Natural killer cell (primary cell): ENCODE measurements at regions not wholly inside any gene's neighbourhood (a gene's known extent, or its start where the extent isn't known, plus 50 kb on each side); places are given as distances from the start of the nearest gene placed in this dataset.

Source experiments
- ATAC-seq, 3 donors: fragments of 150-1000 bp in 2 of 3; fragments of 200-7000 bp in 1 of 3; cut with Tn5 transposase; 1 replicate in 1 of 3; 2 replicates in 2 of 3; pipeline ENCODE4 v1.10.0; 2021; ENCODE audit warnings: mild to moderate bottlenecking in 2 of 3, moderate library complexity in 2 of 3
- DNase-seq, 2 donors: peaks; one replicate each; pipeline versions ENCODE4 v3.0.0 to v3.0.0-alpha.2; 2013 to 2021; ENCODE audit warnings: mixed read lengths in 1 of 2
- H3K27ac ChIP-seq: one replicate; pipeline ENCODE4 v1.5.1; 2013; ENCODE audit warnings: mild to moderate bottlenecking, low read length
- H3K27me3 ChIP-seq: one replicate; pipeline ENCODE4 v1.6.1; 2013; ENCODE audit warnings: low read length; ENCODE audit not compliant: control insufficient read depth, insufficient read depth
- H3K36me3 ChIP-seq: one replicate; pipeline ENCODE4 v1.6.1; 2013; ENCODE audit warnings: low read length; ENCODE audit not compliant: control insufficient read depth, insufficient read depth
- H3K4me1 ChIP-seq: one replicate; pipeline ENCODE4 v1.6.1; 2013; ENCODE audit warnings: low read length; ENCODE audit not compliant: control insufficient read depth, insufficient read depth
- H3K4me3 ChIP-seq: one replicate; pipeline ENCODE4 v1.5.1; 2013; ENCODE audit warnings: low read length
- H3K9me3 ChIP-seq: one replicate; pipeline ENCODE4 v1.6.1; 2013; ENCODE audit warnings: low read length; ENCODE audit not compliant: control insufficient read depth, insufficient read depth
- H3K27ac Mint-ChIP-seq, 2 donors: one replicate each; pipeline ENCODE4 v1.8.0; 2022; ENCODE audit warnings: mild to moderate bottlenecking in 2 of 2, mixed read lengths in 2 of 2, moderate library complexity in 1 of 2
- H3K27me3 Mint-ChIP-seq, 2 donors: one replicate each; pipeline ENCODE4 v1.8.0; 2022; ENCODE audit warnings: low read depth in 2 of 2, mixed read lengths in 2 of 2
- H3K36me3 Mint-ChIP-seq: one replicate; pipeline ENCODE4 v1.8.0; 2022; ENCODE audit warnings: mixed read lengths
- H3K4me1 Mint-ChIP-seq, 2 donors: one replicate each; pipeline ENCODE4 v1.8.0; 2022; ENCODE audit warnings: mixed read lengths in 2 of 2
- H3K4me3 Mint-ChIP-seq: one replicate; pipeline ENCODE4 v1.8.0; 2022; ENCODE audit warnings: mild to moderate bottlenecking, moderate library complexity, mixed read lengths
- H3K9me3 Mint-ChIP-seq, 2 donors: one replicate each; pipeline ENCODE4 v1.8.0; 2022; ENCODE audit warnings: mixed read lengths in 2 of 2
- WGBS: methylation state at CpG from one replicate; pipeline ENCODE4 v1.1.7; 2013; ENCODE audit warnings: missing lambda C conversion rate; ENCODE audit not compliant: insufficient coverage; 5-methylcytosine and 5-hydroxymethylcytosine counted together
- intact Hi-C: fragments of 100-400 bp; cut with micrococcal nuclease; formaldehyde crosslinking; loops from one replicate; pipeline ENCODE4 v1.14.2; 2022
- TF ChIP-seq, protein P1 (sequence below): fragments of 200-600 bp; IDR thresholded peaks from one replicate; pipeline ENCODE4 v1.8.0; 2022; ENCODE audit warnings: antibody characterized with exemption

GRCh38 chr1:209370241-209370995 is 213.1 kb upstream of the CAMK1G start:
- no peaks in the 10 kb centered on the region for H3K36me3 Mint-ChIP-seq
- no peak for ATAC-seq
- no peaks in the 10 kb centered on the region for H3K4me1 ChIP-seq
- 94% methylated on average over 6 of the region's 6 CpGs for WGBS
- no peak overlapping the region for H3K27ac Mint-ChIP-seq
- H3K27me3 Mint-ChIP-seq = peaks cover 0 to 20% of the 10 kb centered on the region in 2 donors
- DNase-seq = no peak
- H3K4me3 Mint-ChIP-seq = no peak overlapping the region
- H3K9me3 ChIP-seq = no peaks in the 10 kb centered on the region
- H3K9me3 Mint-ChIP-seq = peaks cover 0 to 4% of the 10 kb centered on the region in 2 donors
- no peaks in the 10 kb centered on the region for H3K27me3 ChIP-seq
- H3K27ac ChIP-seq = no peak overlapping the region
- H3K4me3 ChIP-seq = no peak overlapping the region
- intact Hi-C loops = no loop called here
- no peaks in the 10 kb centered on the region for H3K4me1 Mint-ChIP-seq
- no peaks in the 10 kb centered on the region for H3K36me3 ChIP-seq
- TF ChIP-seq, protein P1, sequence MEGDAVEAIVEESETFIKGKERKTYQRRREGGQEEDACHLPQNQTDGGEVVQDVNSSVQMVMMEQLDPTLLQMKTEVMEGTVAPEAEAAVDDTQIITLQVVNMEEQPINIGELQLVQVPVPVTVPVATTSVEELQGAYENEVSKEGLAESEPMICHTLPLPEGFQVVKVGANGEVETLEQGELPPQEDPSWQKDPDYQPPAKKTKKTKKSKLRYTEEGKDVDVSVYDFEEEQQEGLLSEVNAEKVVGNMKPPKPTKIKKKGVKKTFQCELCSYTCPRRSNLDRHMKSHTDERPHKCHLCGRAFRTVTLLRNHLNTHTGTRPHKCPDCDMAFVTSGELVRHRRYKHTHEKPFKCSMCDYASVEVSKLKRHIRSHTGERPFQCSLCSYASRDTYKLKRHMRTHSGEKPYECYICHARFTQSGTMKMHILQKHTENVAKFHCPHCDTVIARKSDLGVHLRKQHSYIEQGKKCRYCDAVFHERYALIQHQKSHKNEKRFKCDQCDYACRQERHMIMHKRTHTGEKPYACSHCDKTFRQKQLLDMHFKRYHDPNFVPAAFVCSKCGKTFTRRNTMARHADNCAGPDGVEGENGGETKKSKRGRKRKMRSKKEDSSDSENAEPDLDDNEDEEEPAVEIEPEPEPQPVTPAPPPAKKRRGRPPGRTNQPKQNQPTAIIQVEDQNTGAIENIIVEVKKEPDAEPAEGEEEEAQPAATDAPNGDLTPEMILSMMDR = no peak

DNA sequence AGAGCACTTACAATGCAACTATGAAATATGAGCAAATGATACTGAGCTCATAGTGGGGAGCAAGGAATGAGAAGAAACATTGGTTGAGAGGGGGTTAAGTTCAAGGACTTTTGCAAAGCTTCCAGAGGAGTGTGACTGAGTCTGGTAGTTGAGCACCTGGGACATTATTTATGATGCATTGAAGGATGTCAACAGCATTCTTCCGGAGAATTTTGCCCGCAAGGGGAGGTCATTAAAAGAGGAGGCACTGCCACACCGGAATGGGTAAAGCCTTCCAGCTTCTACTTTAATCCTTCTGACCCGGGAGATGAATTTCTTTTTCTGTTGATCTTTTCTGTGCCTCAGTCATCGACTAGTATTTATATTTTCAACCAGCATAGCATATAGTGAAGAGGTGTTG is 208.4 kb upstream of the CAMK1G start:
- Mint-ChIP-seq H3K27ac (no peak overlapping the region), H3K36me3 (no peaks in the 10 kb centered on the region), H3K4me3 (no peak overlapping the region), H3K4me1 (no peaks in the 10 kb centered on the region), H3K9me3 (peaks cover 0 to 4% of the 10 kb centered on the region in 2 donors), H3K27me3 (peaks cover 3 to 17% of the 10 kb centered on the region in 2 donors)
- no peaks in the 10 kb centered on the region for H3K27me3 ChIP-seq
- H3K27ac ChIP-seq = no peak overlapping the region
- WGBS = 76% methylated on average over 3 of the region's 5 CpGs
- no peaks in the 10 kb centered on the region for H3K36me3 ChIP-seq
- ATAC-seq (no peak), DNase-seq (no peak)
- TF ChIP-seq, protein P1 = no peak
- H3K9me3 ChIP-seq = no peaks in the 10 kb centered on the region
- intact Hi-C loops = no loop called here
- no peak overlapping the region for H3K4me3 ChIP-seq
- no peaks in the 10 kb centered on the region for H3K4me1 ChIP-seq

DNA sequence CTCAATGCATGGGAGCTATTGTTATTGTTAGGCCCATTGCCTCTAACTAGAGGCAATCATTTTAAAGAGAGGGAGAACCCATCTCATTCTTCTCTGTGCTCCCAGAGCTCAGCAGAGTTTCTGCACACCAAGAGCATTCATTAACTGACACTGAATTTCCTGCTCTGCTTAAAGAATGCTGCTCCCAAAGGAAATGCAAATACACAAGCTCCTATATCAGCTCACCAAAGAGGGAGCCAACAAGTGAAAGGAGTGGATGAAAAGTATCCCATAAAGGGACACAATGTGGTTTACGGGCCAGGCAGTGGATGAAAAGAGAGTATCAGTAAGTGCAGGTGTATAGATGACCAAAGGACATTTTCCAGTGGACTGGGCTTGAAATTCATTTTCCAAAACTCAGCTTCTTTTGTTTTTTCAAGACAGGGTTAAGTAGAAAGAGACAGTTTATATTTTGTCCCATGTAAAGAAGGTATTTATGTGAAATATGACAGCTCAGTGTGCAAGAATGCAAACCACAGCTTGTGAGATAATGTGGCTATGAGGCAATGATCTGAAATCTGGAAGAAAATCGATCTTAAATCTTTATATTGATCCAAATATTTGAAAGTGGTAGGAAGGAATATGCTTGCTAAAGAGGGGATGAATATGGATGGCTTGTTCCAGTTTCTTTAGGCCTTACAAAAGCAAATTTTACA is 207.7 kb upstream of the CAMK1G start:
- no peaks in the 10 kb centered on the region for H3K36me3 ChIP-seq
- WGBS = 75% methylated on average over 2 of the region's 2 CpGs
- intact Hi-C loops = no loop called here
- no peak overlapping the region for H3K4me3 ChIP-seq
- TF ChIP-seq, protein P1 = no peak
- ATAC-seq (no peak), DNase-seq (no peak)
- no peak overlapping the region for H3K4me3 Mint-ChIP-seq
- H3K27me3 ChIP-seq = no peaks in the 10 kb centered on the region
- H3K27me3 Mint-ChIP-seq = peaks cover 3 to 17% of the 10 kb centered on the region in 2 donors
- H3K9me3 Mint-ChIP-seq = peaks cover 0 to 4% of the 10 kb centered on the region in 2 donors
- no peak overlapping the region for H3K27ac Mint-ChIP-seq
- no peaks in the 10 kb centered on the region for H3K9me3 ChIP-seq
- H3K4me1 Mint-ChIP-seq = no peaks in the 10 kb centered on the region
- no peaks in the 10 kb centered on the region for H3K4me1 ChIP-seq
- H3K27ac ChIP-seq = no peak overlapping the region
- no peaks in the 10 kb centered on the region for H3K36me3 Mint-ChIP-seq
